ENCODE measurements at regions not wholly inside any gene's neighbourhood (a gene's known extent, or its start where the extent isn't known, plus 50 kb on each side); places are given as distances from the start of the nearest gene placed in this dataset.

GRCh38 chr5:174411479-174411819 lies 312.9 kb upstream of the MSX2 start:
- Mint-ChIP-seq H3K27ac (ENCODE audit: unreplicated experiment) (no peak overlapping the region), H3K36me3 (ENCODE audit: low read depth) (no peaks in the 10 kb centered on the region), H3K9me3 (peaks cover 9% of the 10 kb centered on the region), H3K4me3 (no peak overlapping the region), H3K27me3 (ENCODE audit: low read depth) (peaks cover 11% of the 10 kb centered on the region), H3K4me1 (peaks cover 12% of the 10 kb centered on the region)
- no peak for TF ChIP-seq CTCF (conservative IDR thresholded peaks at IDR 0.05)
- DNase-seq (ENCODE audit: low read depth, low spot score) = no peak

DNA sequence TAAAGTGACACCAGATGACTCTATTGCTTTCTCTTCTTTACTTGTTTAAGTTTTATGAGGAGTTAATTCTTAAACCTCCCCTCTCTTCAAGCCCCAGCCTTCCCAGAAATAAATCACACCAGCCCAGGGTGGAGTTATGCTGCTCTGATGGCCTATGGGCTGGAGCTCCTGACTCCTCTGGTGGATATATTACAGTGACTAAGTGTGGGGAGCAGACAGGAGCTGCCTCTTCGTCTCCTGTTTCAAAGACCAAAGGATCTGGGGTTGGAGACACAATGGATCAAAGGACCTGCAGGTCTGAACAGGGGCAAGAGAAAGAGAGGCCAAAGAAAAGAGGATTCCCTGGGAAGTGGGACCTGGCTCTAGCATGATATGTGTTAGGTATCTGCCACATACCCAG lies 312.0 kb upstream of the MSX2 start:
- peaks cover 9% of the 10 kb centered on the region for H3K9me3 Mint-ChIP-seq

DNA sequence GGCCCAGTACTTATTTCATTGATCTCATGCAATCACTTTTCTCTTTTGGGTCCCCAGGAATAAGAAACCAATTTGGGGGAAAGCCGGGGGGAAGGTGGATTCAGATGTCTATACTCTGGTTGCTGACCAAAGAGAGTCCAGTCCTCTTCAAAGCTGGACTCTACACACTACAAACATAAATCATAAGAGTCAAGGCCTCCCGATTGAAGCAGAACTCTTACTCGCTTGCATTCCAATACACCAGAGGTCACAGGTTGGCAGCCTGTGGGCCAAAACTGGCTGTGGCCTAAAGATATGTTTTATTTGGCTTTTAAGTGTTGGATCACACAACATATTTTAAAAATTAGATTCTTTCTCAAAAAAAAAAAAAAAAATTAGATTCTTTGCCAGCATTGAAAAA lies 311.4 kb upstream of the MSX2 start:
- no peak overlapping the region for H3K4me3 Mint-ChIP-seq
- no peak for TF ChIP-seq CTCF (conservative IDR thresholded peaks at IDR 0.05)
- no peaks in the 10 kb centered on the region for H3K36me3 Mint-ChIP-seq (ENCODE audit: low read depth)
- no peak for DNase-seq (ENCODE audit: low read depth, low spot score)
- peaks cover 12% of the 10 kb centered on the region for H3K4me1 Mint-ChIP-seq
- no peak overlapping the region for H3K27ac Mint-ChIP-seq (ENCODE audit: unreplicated experiment)
- H3K27me3 Mint-ChIP-seq (ENCODE audit: low read depth) = peaks cover 14% of the 10 kb centered on the region
- H3K9me3 Mint-ChIP-seq = peaks cover 9% of the 10 kb centered on the region

More for the DNA sequence above, 312.0 kb upstream of the MSX2 start:
- peaks cover 12% of the 10 kb centered on the region for H3K4me1 Mint-ChIP-seq
- no peak for DNase-seq (ENCODE audit: low read depth, low spot score)
- no peak overlapping the region for H3K27ac Mint-ChIP-seq (ENCODE audit: unreplicated experiment)
- no peak for TF ChIP-seq CTCF (conservative IDR thresholded peaks at IDR 0.05)
- H3K36me3 Mint-ChIP-seq (ENCODE audit: low read depth) = no peaks in the 10 kb centered on the region
- peaks cover 13% of the 10 kb centered on the region for H3K27me3 Mint-ChIP-seq (ENCODE audit: low read depth)
- no peak overlapping the region for H3K4me3 Mint-ChIP-seq

DNA sequence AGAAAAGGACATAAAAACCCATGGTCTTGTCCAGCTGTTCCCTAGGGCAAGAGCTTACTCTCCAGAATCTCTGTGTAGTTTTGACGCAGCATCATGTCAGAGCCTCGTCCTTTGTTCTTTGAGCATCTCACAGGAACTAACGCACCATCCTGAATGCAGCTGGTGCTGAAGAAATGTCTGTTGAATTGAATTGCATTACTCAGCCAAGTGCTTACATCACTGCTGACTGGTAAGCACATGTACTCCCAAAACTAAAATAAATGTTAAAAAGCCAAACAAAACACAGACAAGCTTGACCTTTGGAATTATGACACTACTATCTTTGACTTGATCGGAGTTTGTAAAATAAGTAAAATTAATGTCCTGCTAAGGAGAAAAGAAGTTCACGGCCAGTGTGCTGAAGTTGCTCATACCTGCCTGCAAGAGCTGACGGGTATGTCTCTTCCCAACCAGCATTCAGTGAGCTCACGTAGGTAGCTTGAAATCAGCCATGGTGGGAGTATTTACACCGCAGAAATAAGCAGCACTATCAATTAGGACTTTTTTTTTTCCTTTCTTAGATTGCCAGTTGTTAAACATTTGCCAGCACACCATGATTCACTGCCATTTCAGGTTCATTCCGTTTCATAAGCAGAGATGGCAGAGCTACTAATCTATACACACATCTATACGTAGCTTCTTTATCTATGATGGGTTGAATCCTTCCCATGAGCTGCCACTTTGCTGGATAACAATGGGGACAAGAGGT lies 310.6 kb upstream of the MSX2 start:
- H3K27me3 Mint-ChIP-seq (ENCODE audit: low read depth) = peaks cover 22% of the 10 kb centered on the region
- no peaks in the 10 kb centered on the region for H3K36me3 Mint-ChIP-seq (ENCODE audit: low read depth)
- H3K9me3 Mint-ChIP-seq = peaks cover 9% of the 10 kb centered on the region
- H3K27ac Mint-ChIP-seq (ENCODE audit: unreplicated experiment) = no peak overlapping the region
- DNase-seq (ENCODE audit: low read depth, low spot score) = no peak
- no peak for TF ChIP-seq CTCF (conservative IDR thresholded peaks at IDR 0.05)
- peaks cover 16% of the 10 kb centered on the region for H3K4me1 Mint-ChIP-seq
- H3K4me3 Mint-ChIP-seq = no peak overlapping the region

GRCh38 chr5:174414315-174414710 lies 310.1 kb upstream of the MSX2 start:
- no peak overlapping the region for H3K4me3 Mint-ChIP-seq
- TF ChIP-seq CTCF (conservative IDR thresholded peaks at IDR 0.05) = no peak
- no peaks in the 10 kb centered on the region for H3K36me3 Mint-ChIP-seq (ENCODE audit: low read depth)
- no peak overlapping the region for H3K27ac Mint-ChIP-seq (ENCODE audit: unreplicated experiment)
- H3K9me3 Mint-ChIP-seq = peaks cover 6% of the 10 kb centered on the region
- H3K4me1 Mint-ChIP-seq = peaks cover 22% of the 10 kb centered on the region
- H3K27me3 Mint-ChIP-seq (ENCODE audit: low read depth) = peaks cover 25% of the 10 kb centered on the region
- no peak for DNase-seq (ENCODE audit: low read depth, low spot score)
